GM21723 (cell line): ENCODE measurements at regions not wholly inside any gene's neighbourhood (a gene's known extent, or its start where the extent isn't known, plus 50 kb on each side); places are given as distances from the start of the nearest gene placed in this dataset.

Source experiments
- ATAC-seq: cut with Tn5 transposase; IDR thresholded peaks from one replicate; pipeline ENCODE4 v1.9.1; 2021; ENCODE audit warnings: mild to moderate bottlenecking, moderate library complexity; ENCODE audit not compliant: unreplicated experiment

- no peak for ATAC-seq
Measured at GRCh38 chr3:30069056-30069455, 537.3 kb upstream of the TGFBR2 start.

- ATAC-seq: no peak
Measured at GRCh38 chr3:30073040-30073439, 533.4 kb upstream of the TGFBR2 start.

GRCh38 chr3:30073622-30074021 is 532.8 kb upstream of the TGFBR2 start:
- ATAC-seq: no peak

- no peak for ATAC-seq
Measured at GRCh38 chr3:30075514-30075913, 530.9 kb upstream of the TGFBR2 start.

- no peak for ATAC-seq
Measured at GRCh38 chr3:30076899-30077298, 529.5 kb upstream of the TGFBR2 start.

GRCh38 chr3:30077746-30078145 is 528.7 kb upstream of the TGFBR2 start:
- ATAC-seq: no peak

GRCh38 chr3:30078736-30079135 is 527.7 kb upstream of the TGFBR2 start:
- ATAC-seq: no peak

GRCh38 chr3:30081904-30082303 is 524.5 kb upstream of the TGFBR2 start:
- no peak for ATAC-seq

- no peak for ATAC-seq
Measured at GRCh38 chr3:30082652-30083051, 523.7 kb upstream of the TGFBR2 start.

GRCh38 chr3:30083315-30083714 is 523.1 kb upstream of the TGFBR2 start:
- ATAC-seq: no peak

GRCh38 chr3:30084316-30084715 is 522.1 kb upstream of the TGFBR2 start:
- no peak for ATAC-seq

- no peak for ATAC-seq
Measured at GRCh38 chr3:30084971-30085403, 521.4 kb upstream of the TGFBR2 start.

- ATAC-seq: no peak
Measured at GRCh38 chr3:30085486-30085885, 520.9 kb upstream of the TGFBR2 start.

- no peak for ATAC-seq
Measured at GRCh38 chr3:30091686-30092085, 514.7 kb upstream of the TGFBR2 start.

- ATAC-seq: no peak
Measured at GRCh38 chr3:30097022-30097650, 509.3 kb upstream of the TGFBR2 start.

GRCh38 chr3:30098243-30098642 is 508.2 kb upstream of the TGFBR2 start:
- ATAC-seq: no peak

GRCh38 chr3:30098653-30099455 is 507.5 kb upstream of the TGFBR2 start:
- no peak for ATAC-seq

GRCh38 chr3:30102356-30102755 is 504.0 kb upstream of the TGFBR2 start:
- ATAC-seq: no peak

GRCh38 chr3:30103186-30103585 is 503.2 kb upstream of the TGFBR2 start:
- no peak for ATAC-seq

- ATAC-seq: no peak
Measured at GRCh38 chr3:30107531-30107930, 498.9 kb upstream of the TGFBR2 start.

GRCh38 chr3:30112411-30112810 is 494.0 kb upstream of the TGFBR2 start:
- ATAC-seq: no peak

- no peak for ATAC-seq
Measured at GRCh38 chr3:30112902-30113484, 493.4 kb upstream of the TGFBR2 start.
